GM12865 (cell line): ENCODE measurements at regions not wholly inside any gene's neighbourhood (a gene's known extent, or its start where the extent isn't known, plus 50 kb on each side); places are given as distances from the start of the nearest gene placed in this dataset.
"Not testable (repeated sequence)": the region's sequence is repeated elsewhere in the genome, so short reads cannot be mapped to it uniquely, and the experiment has no call there.

ENCODE experiments used
- DNase-seq: peaks from one replicate; pipeline ENCODE4 v3.0.0; 2010; ENCODE audit warnings: low read depth
- H3K4me3 ChIP-seq: 2 replicates; pipeline ENCODE4 v1.5.1; 2011; ENCODE audit warnings: mild to moderate bottlenecking, low read depth, low read length, control low read depth
- TF ChIP-seq, protein P1 (sequence below): IDR thresholded peaks from 2 replicates; pipeline ENCODE4 v1.5.1; 2011; ENCODE audit warnings: low read length, control low read depth, low read depth, inconsistent platforms; ENCODE audit not compliant: insufficient read depth; ENCODE audit errors: missing control alignments

DNA sequence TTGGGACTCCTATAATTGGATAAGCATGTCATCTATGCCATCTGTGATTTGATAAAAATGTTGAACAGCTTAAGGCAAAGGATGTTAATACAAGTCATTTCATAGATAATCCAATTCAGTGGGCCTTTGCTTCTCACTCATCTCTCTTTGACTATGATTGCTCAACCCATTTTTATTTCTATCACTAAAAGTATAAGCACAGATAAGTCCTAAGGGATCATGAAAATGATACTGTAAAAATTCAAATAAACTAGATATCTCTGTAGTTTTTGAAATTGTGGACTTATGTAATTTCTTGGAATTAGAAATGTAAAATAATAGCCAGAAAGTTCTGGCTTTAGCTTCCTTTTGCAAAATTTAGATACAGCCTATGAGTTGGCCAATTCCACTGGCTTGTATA, 440.3 kb downstream of the POM121L12 start:
- no peak for DNase-seq
- TF ChIP-seq, protein P1, sequence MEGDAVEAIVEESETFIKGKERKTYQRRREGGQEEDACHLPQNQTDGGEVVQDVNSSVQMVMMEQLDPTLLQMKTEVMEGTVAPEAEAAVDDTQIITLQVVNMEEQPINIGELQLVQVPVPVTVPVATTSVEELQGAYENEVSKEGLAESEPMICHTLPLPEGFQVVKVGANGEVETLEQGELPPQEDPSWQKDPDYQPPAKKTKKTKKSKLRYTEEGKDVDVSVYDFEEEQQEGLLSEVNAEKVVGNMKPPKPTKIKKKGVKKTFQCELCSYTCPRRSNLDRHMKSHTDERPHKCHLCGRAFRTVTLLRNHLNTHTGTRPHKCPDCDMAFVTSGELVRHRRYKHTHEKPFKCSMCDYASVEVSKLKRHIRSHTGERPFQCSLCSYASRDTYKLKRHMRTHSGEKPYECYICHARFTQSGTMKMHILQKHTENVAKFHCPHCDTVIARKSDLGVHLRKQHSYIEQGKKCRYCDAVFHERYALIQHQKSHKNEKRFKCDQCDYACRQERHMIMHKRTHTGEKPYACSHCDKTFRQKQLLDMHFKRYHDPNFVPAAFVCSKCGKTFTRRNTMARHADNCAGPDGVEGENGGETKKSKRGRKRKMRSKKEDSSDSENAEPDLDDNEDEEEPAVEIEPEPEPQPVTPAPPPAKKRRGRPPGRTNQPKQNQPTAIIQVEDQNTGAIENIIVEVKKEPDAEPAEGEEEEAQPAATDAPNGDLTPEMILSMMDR, result no peak
- H3K4me3 ChIP-seq, result no peak overlapping the region

DNA sequence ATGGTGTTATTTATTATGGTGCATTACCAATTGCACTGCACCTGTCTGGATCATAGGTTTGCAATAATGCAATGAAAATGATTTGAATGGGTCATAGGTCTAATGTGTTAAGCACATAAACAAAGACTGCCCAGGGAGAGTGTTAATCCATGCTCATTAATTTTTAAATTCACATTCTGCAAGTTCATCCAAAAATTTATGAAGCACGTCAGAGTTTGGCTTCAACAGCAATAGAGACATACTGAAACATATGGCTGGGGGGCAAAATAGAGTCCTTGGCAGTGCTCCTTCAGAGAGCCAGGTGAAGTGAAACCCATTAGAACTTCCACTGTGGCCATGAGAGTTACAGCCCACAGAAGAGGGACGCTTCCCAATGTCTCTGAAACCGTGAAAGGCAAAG, 441.1 kb downstream of the POM121L12 start:
- H3K4me3 ChIP-seq, result no peak overlapping the region
- no peak for DNase-seq
- TF ChIP-seq, protein P1, result no peak

DNA sequence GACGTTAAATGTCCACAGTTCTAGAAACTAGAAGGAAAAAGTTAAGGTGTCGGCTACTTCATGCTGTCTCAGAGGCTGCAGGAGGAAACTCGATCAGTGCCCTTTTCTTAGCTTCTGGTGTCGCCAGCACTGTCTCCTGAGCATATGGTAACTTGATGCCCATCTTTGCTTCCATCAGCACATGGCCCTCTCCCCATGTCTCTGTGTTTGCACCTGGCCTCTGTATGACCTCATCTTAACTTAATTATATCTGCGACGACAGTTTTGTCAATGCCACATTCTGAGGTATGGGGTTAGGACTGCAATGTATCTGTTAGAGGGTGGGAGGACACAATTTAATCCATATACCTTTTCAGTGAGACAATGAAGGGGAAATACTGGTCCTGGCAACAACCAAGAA, 449.9 kb downstream of the POM121L12 start:
- no peak overlapping the region for H3K4me3 ChIP-seq
- TF ChIP-seq, protein P1, result no peak
- DNase-seq, result no peak

DNA sequence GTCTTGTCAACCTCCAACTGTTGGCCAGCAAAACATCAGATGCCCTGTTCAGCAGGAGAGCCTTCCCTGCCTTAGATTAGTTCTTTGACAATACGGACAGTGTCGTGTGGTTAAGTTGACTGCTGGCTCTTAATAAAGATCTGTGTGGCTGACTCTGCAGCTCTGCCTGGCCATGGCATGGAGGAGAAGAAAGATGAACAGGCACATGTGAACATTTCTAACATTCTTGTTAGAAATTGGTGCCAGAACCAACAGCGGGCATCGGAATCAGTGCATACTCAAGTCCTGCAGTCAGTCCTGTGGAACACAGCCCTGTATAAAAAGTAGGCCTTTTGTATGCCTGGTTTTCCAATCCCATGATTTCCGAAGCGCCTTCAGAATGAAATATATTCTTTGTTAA, 455.6 kb downstream of the POM121L12 start:
- DNase-seq, result no peak

DNA sequence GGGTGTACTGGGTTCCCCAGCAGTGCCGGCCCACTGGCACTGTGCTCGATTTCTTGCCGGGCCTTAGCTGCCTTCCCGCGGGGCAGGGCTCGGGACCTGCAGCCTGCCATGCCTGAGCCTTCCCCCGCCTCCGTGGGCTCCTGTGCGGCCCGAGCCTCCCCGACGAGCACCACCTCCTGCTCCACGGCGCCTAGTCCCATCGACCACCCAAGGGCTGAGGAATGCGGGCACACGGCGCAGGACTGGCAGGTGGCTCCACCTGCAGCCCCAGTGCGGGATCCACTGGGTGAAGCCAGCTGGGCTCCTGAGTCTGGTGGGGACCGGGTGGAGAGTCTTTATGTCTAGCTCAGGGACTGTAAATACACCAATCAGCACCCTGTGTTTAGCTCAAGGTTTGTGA, 459.7 kb downstream of the POM121L12 start:
- not testable (repeated sequence) for H3K4me3 ChIP-seq

More for the DNA sequence above, 455.6 kb downstream of the POM121L12 start:
- TF ChIP-seq, protein P1, result no peak
- no peak overlapping the region for H3K4me3 ChIP-seq

DNA sequence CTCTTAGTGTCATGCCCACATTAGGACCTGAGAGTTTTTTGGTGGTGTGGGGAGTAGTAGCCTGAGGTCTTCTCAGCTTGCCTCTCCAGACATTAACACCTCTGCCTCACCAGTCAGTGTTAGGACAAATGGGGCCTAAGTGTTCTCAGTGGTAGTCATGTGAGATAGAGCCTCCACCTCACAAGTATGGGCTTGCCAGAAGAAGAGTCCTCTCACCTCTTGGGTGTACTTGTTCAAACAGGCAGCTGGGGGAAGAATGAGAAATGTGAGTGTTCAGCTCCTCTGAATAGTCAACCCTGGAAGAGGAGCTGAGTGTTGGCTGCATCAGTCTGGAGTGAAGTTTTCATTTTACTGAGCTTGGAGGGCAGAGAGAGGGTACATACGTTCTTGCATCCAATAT, 464.6 kb downstream of the POM121L12 start:
- TF ChIP-seq, protein P1, result no peak
- DNase-seq, result no peak
- no peak overlapping the region for H3K4me3 ChIP-seq

More for the DNA sequence above, 459.7 kb downstream of the POM121L12 start:
- DNase-seq, result not testable (repeated sequence)

DNA sequence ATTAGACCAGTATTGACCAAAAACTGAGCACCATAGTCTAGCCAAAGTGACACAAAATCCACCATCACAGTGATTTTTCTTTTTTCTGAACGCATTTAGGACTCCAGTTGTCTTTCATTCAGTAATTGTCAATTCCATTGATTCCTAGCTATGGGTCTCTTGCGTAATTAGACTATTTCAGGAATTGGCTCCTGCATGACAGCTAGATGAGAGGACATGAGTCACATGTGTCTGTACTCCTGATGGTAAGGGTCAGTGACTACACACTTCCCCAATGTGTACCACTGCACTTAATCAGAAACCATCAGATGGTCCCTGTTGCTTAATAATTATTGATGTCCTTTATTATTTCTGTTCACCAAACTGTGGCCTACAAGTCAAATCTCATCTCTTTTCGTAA, 469.5 kb downstream of the POM121L12 start:
- TF ChIP-seq, protein P1, result no peak
- DNase-seq, result no peak

More for the DNA sequence above, 469.5 kb downstream of the POM121L12 start:
- no peak overlapping the region for H3K4me3 ChIP-seq
